ENCODE measurements at regions not wholly inside any gene's neighbourhood (a gene's known extent, or its start where the extent isn't known, plus 50 kb on each side); places are given as distances from the start of the nearest gene placed in this dataset.
"Not testable (repeated sequence)": the region's sequence is repeated elsewhere in the genome, so short reads cannot be mapped to it uniquely, and the experiment has no call there.

DNA sequence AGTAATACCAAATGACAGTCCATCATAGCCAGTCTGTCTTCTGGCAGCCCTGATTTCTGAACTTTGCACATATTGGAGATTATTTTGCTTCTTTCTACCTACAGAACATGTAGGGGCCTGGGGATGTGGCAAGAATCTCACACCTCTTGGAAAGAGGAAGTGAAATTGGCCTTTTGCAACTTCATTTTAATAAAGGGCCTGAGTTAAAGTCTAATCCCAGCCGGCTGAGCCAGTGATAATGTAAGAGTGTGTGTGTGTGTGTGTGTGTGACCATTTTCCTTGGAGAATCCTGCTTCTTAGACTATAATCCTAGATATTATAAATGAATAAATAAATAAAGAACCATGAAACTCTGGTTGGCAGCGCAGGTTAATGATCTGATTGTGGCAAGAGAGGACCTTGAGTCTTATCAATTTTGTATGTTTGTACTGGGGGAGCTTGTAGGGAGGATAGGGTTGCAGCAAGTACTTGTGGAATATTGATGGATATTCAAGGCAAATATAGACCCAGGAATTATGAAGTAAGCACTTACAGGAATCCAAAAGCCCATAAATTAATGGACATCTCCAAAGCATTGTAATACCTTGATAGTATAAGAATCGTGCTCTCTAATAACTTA is 233.2 kb upstream of the AMIGO2 start:
- DNase-seq (ENCODE audit: low read depth in 3 of 3, low spot score in 2 of 3), result no peak

DNA sequence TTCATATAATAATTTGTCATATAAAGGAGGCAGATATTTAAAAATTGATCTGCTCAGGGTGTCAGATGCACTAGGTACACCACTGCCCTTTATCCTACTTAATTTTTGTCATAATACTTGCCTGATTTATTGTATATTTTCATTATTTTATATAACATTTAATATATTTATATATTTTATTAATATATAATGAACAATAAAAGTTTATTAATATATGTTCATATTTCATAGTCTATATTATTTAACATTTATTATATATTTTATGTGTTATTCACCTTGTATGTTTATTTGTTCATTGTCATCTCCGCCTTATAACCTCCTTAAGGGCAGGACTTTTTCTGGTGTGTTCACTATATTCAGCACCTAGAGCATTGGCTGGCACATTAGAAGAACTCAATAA is 232.4 kb upstream of the AMIGO2 start:
- no peak for DNase-seq (ENCODE audit: low read depth in 3 of 3, low spot score in 2 of 3)

DNA sequence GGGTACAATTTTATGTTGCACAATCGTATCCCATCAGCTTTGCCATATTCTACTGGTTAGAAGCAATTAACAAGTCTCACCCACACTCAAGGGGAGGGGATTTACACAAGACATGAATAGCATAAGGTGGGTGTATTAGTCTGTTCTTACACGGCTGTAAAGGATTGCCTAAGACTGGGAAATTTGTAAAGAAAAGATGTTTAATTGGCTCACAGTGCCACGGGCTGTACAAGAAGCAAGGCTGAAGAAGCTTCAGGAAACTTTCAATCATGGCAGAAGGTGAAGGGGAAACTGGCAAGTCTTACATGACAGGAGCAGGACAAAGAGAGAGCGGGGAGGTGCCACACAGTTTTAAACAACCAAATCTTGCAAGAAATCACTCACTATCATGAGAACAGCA is 231.8 kb upstream of the AMIGO2 start:
- DNase-seq (ENCODE audit: low read depth in 3 of 3, low spot score in 2 of 3), result no peak

DNA sequence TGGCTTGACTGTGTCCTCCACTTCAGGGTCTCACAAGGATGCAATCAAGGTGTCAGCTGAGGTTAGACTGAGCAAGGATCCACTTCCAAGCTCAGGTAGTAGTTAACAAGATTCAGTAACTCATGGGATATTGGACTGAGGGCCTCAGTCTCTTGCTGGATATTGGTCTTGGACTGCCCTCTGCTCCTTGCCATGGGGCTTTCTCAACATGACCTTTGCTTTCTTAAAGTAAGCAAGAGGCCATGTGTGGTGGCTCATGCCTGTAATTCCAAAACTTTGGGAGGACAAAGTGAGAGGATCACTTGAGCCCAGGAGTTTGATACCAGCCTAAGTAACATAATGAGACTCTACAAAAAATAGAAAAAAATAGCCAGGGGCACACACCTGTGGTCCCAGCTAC is 231.3 kb upstream of the AMIGO2 start:
- no peak for DNase-seq (ENCODE audit: low read depth in 3 of 3, low spot score in 2 of 3)

DNA sequence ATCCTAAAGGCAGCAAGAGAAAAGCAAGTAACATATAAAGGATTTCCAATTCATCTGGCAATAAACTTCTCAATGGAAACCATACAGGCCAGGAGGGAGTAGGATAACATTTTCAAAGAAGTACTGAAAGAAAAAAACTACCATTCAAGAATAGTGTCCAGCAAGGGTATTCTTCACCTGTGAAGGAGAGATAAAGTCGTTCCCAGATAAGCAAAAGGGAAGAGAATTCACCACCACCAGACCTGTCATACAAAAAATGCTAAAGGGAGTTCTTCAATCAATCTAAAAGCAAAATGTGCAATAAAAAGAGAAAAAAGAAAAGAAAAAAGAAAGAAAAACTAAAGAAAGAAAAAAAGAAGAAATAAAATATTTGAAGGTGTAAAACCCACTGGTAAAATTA is 228.9 kb upstream of the AMIGO2 start:
- DNase-seq (ENCODE audit: low read depth in 3 of 3, low spot score in 2 of 3), result no peak

DNA sequence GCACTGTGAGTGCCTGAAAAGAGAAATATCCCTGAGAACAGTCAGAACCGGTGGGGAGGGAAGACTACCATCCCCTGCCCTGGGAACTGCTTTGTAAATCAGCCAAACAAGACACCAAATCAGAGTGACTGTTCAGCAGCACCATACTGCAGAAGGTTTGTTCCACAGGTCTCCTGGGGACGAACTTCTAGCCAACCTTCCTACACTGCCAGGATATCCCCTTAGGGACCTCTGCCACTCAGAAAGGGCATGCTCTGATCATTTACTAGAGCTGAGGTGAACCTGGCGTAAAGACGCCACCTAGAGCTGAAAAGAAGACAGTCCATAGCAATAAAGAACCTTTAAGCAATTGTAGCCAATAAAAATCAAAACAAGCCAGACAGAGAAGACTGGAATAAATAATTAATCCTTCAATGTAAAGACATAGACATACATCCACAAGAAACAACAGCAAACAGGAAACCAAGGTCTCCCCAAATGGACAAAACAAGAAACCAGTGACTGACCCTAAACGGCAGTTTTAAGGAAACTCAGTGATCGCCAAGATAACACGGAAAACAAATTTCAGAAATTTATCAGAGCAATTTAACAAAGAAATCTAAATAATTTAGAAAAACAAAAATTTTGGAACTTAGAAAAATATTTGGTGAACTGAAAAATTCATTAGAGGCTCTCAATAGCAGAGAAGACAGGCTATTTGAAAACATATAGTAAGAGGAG is 228.1 kb upstream of the AMIGO2 start:
- DNase-seq (ENCODE audit: low read depth in 3 of 3, low spot score in 2 of 3), result peak in 1 of 3 donors; percentile 13

DNA sequence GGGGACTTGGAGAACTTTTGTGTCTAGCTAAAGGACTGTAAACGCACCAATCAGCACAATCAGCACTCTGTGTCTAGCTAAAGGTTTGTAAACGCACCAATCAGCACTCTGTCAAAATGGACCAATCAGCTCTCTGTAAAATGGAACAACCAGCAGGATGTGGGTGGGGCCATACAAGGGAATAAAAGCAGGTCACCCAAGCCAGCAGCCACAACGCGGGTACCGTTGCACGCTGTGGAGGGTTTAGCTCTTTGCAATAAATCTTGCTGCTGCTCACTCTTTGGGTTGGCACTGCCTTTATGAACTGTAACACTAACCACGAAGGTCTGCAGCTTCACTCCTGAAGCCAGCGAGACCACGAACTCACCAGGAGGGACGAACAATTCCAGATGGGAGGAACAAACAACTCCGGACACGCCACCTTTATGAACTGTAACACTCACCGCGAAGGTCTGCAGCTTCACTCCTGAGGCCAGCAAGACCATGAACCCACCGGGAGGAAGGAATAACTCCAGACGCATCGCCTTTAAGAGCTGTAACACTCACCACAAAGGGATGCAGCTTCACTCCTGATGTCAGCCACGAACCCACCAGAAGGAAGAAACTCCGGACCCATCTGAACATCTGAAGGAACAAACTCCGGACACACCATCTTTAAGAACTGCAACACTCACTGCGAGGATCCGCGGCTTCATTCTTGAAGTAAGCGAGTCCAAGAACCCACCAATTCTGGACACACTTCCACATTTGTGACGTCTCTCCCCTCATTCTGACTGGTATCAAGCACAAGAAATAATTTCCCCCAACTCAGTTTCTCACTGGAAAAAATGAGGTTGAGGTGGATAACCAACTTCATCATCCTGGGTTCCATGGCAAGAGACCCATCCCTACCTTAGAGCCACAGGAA is 227.3 kb upstream of the AMIGO2 start:
- DNase-seq (ENCODE audit: low read depth in 3 of 3, low spot score in 2 of 3), result not testable (repeated sequence)

DNA sequence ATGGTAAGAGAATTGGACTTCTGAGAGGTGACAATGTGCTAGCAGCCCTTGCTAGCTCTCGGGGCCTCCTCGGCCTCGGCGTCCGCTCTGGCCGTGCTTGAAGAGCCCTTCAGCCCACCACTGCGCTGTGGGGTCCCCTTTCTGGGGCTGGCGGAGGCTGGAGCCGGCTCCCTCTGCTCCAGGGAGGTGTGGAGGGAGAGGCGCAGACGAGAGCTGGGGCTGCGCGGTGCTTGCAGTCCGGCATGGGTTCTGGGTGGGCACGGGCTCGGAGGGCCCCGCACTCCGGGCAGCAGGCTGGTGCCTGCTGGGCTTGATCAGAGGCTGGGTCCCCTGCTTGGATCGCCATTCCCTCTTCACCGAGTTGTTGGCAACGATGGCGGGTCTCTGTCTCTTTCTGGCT is 226.4 kb upstream of the AMIGO2 start:
- DNase-seq (ENCODE audit: low read depth in 3 of 3, low spot score in 2 of 3), result no peak

DNA sequence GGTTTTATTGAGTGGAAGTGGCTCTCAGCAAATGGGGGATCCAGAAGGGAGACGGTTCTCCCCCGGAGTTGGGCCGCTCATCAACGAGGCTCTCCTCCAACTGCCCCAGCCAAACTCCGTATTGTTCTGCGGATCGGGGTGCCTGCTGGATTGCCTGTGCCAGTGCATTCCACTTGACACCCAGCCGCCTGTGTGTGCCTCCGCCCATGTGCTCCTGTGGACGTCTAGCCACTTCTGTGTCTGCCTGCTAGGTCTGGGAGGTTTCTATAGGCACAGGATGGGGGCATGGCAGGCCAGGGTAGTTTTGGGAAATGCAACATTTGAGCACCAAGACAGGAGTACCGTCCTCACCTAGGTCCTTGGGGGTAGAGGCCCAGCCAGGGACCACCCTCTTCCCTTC is 225.7 kb upstream of the AMIGO2 start:
- DNase-seq (ENCODE audit: low read depth in 3 of 3, low spot score in 2 of 3), result no peak

DNA sequence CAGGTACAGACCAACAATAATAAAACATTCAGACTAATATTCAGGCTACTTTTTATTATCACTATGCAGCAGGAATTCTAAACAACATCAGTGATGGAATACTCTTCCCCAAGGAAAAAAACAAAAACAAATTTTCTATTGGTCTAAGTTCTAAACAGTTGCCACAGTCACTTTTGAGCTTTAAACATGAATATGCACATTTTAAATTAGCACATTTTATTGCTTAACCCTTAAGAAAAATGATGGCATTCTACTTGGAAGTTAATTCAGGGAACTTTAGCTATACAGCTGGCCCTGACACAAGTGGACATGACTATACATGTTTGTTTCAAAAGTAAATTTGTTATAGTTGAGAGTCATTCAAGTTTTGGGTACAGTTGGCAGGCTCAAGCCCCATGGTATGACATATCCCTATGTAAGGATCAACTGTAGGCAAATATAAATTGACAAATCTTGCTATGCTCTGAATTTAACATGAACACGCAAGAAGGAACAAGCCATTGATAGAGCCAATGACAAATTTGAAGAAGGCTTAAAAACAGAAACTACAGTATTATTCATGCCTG is 224.3 kb upstream of the AMIGO2 start:
- DNase-seq (ENCODE audit: low read depth in 3 of 3, low spot score in 2 of 3), result no peak

DNA sequence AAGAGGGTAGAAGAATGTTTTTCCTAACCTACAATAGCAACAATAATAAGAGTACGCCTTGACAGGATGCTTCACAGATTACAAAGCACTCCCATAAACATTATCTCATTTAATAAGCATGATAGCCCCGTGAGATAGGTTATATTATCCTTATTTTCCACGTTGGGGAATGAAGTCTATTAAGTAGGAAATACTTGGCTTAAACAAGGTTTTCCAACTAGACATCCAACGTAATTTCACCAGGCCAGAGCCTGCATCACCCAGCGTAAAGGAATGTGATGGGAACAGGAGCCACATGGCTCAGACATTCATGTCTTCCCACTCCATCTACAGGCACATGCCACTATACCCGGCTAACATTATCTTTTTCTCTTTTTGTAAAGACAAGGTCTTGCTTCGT is 223.4 kb upstream of the AMIGO2 start:
- DNase-seq (ENCODE audit: low read depth in 3 of 3, low spot score in 2 of 3), result no peak

DNA sequence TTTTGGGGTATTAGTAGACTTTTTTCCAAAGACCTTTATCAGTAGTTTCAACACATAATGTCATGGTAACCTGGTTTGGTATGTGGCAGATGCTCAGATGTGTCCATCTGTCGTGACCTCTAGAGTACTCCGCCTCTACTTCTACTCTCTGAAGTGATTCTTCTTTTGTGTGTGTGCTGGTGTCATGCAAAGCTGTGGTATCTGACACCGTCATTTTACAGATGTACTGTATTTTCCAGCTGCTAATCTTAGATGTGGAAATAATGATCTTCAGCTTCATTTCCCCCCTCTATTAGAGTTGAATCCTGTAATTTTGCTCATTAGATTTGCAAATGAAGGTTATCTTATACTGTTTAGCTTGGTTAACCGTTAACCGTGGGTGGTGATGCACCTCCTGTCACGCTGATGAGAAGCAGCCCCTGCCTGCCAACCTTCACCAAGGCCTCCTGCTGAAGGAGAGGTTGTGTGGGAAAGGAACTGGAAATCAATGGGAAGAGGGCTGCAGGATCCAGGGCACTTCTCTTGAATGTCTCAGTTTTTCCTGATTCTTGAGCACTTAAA is 222.4 kb upstream of the AMIGO2 start:
- no peak for DNase-seq (ENCODE audit: low read depth in 3 of 3, low spot score in 2 of 3)

DNA sequence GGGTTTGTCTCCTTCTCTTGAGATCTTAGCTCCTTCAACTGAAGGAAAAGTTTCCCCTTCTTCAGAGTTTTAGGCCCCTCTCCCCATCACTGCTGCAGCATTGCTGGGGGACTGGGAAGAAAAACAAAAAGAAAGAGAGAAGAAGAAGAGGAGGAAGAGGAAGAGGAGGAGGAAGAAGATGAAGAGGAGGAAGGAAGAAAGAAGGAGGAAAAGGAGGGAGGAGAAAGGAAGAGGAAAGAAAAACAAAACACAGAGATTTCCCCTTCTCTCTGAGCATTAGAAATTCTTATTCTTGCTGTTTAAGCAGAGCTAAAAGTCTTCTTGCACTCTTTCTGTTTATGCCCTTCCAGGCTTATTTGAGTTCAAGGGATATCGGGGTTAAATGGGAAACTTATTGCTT is 219.8 kb upstream of the AMIGO2 start:
- no peak for DNase-seq (ENCODE audit: low read depth in 3 of 3, low spot score in 2 of 3)

DNA sequence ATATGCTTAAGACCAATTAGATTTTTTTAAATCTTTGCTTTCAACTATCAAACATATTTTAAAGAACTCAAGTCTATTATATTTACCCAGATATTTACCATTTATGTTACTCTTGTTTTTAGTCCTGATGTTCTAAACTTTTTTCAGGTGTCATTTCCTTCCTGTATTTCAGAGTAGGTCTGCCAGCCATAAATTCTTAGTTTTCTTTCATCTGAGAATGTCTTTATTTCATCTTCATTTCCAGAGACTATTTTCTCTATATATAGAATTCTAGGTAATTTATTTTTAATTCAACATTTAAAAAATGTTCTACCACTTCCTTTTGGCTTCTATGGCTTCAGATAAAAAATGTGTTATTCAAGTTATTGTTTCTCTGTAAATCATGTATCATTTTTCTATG is 218.2 kb upstream of the AMIGO2 start:
- no peak for DNase-seq (ENCODE audit: low read depth in 3 of 3, low spot score in 2 of 3)

DNA sequence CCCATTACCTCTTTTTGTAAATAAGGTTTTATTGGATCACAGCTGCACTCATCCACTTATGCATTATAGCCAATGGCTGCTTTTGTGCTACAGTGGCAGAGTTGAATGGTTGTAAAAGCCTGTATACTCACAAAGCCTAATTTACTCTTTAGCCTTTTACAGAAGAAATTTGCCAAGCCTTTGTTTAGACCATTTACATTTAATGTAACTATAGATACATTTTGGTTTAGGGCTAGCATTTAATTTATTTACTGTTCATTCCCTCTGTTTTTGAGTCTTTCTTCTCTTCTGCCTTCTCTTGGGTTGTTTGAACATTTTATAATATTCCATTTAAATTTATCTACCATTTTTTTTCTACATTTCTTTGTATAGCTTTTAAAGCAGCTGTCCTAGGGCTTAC is 217.1 kb upstream of the AMIGO2 start:
- DNase-seq (ENCODE audit: low read depth in 3 of 3, low spot score in 2 of 3), result no peak

DNA sequence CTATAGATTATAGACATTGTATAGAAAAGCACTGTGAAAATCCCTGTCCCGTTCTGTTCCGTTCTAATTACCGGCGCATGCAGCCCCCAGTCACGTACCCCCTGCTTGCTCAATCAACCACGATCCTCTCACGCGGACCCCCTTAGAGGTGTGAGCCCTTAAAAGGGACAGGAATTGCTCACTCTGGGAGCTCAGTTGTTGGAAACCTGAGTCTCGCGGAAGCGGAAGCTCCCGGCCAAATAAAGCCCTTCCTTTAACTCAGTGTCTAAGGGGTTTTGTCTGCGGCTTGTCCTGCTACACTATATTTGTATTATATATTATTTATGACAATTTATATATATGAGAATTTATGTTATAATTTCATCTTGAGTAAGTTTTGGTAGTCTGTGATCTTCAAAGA is 213.6 kb upstream of the AMIGO2 start:
- no peak for DNase-seq (ENCODE audit: low read depth in 3 of 3, low spot score in 2 of 3)

DNA sequence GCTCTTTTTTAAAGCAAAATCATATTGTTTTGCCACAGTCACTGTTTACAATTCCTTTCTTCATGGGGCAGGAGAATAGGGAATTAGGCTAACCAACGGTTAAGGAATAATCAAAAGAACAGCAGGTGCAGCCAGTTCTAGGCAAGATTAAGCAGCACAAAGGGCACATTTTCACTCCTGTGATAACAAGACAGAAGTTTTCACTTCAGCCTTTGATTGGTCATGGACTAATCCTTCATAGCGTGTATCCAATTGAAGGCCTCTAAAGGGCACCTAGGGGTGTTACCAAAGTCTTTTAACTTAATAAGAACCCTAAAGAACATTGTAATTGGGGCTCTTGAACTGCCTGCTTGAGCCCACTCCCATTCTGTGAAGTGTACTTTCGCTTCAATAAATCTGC is 206.9 kb upstream of the AMIGO2 start:
- DNase-seq (ENCODE audit: low read depth in 3 of 3, low spot score in 2 of 3), result no peak
